ENCODE measurements at regions not wholly inside any gene's neighbourhood (a gene's known extent, or its start where the extent isn't known, plus 50 kb on each side); places are given as distances from the start of the nearest gene placed in this dataset.

DNA sequence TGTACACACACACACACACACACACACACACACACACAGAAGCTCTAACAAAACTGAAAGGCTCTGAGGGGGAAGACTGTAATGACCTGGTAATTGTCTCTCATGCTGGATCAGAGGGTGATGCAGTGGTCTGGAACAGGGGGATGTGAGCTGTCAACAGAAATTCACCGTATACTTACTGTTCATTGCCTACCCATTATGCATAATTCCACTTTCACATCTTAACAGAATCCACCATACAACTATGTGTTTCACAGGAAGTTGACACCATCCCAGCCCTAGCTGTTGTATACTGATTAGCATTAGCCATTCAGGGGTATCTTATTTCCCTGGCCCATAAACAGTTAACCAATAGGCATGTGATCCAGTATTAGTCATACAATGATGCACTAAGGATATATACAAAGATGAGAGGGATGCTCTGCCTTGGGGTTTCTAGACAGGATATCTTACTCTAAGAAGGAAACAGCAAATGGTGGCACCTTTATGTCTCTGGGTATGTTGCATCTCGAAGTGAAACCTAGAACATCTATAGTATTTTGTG, 396.5 kb upstream of the BRINP1 start:
- H3K9me3 Mint-ChIP-seq = no peaks in the 10 kb centered on the region
- DNase-seq (ENCODE audit: low spot score) = no peak
- no peak overlapping the region for H3K27ac Mint-ChIP-seq
- H3K4me1 Mint-ChIP-seq (ENCODE audit: low read depth) = no peaks in the 10 kb centered on the region
- H3K36me3 Mint-ChIP-seq (ENCODE audit: low read depth) = no peaks in the 10 kb centered on the region
- H3K4me3 Mint-ChIP-seq (ENCODE audit: low read depth) = no peak overlapping the region
- H3K27me3 Mint-ChIP-seq (ENCODE audit: low read depth) = no peaks in the 10 kb centered on the region
- intact Hi-C loops (cut with micrococcal nuclease) = no loop called here

DNA sequence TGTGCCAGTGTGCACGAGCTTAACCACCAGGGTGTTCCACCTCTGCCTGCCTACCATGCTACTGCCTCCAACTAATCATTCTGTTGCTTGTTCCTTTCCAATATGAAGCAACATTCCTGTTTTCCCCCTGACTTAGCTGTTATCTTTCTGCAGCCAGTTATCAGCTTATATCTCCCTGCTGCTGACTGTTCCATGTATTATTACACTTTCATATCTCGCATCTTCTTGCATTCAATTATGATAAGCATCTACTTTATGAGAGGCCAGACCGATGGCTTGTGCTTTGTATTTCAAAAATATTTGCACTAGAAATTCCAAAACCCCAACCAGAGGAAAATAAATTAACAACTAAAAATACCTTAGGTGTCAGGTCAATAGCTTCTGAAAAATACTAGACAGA, 394.0 kb upstream of the BRINP1 start:
- H3K4me1 Mint-ChIP-seq (ENCODE audit: low read depth) = no peaks in the 10 kb centered on the region
- DNase-seq (ENCODE audit: low spot score) = no peak
- no peak overlapping the region for H3K27ac Mint-ChIP-seq
- H3K9me3 Mint-ChIP-seq = no peaks in the 10 kb centered on the region
- intact Hi-C loops (cut with micrococcal nuclease) = no loop called here
- H3K27me3 Mint-ChIP-seq (ENCODE audit: low read depth) = no peaks in the 10 kb centered on the region
- H3K36me3 Mint-ChIP-seq (ENCODE audit: low read depth) = no peaks in the 10 kb centered on the region
- no peak overlapping the region for H3K4me3 Mint-ChIP-seq (ENCODE audit: low read depth)

DNA sequence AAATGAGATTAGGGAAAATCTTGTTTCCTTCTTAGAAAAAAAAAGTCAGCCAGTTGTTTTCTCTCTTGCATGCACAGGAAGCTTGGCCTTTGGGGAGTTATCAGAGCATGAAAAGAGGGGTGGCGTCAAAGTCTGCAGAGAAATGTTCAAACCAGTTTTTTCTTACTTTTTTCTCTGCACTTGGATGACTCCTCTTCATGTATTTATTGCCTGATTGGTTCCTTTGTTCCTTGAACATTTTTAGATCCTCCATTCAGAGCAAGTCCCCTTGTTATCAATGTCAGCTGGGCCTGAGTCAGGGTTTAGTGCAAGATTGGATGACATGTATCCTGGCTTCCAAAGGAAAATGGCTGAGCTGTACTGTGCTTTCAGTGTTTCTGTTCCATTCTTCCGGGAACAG, 392.6 kb upstream of the BRINP1 start:
- H3K27me3 Mint-ChIP-seq (ENCODE audit: low read depth) = no peaks in the 10 kb centered on the region
- no peak for DNase-seq (ENCODE audit: low spot score)
- no peaks in the 10 kb centered on the region for H3K9me3 Mint-ChIP-seq
- H3K4me3 Mint-ChIP-seq (ENCODE audit: low read depth) = no peak overlapping the region
- H3K4me1 Mint-ChIP-seq (ENCODE audit: low read depth) = no peaks in the 10 kb centered on the region
- intact Hi-C loops (cut with micrococcal nuclease) = no loop called here
- H3K27ac Mint-ChIP-seq = no peak overlapping the region
- H3K36me3 Mint-ChIP-seq (ENCODE audit: low read depth) = no peaks in the 10 kb centered on the region

DNA sequence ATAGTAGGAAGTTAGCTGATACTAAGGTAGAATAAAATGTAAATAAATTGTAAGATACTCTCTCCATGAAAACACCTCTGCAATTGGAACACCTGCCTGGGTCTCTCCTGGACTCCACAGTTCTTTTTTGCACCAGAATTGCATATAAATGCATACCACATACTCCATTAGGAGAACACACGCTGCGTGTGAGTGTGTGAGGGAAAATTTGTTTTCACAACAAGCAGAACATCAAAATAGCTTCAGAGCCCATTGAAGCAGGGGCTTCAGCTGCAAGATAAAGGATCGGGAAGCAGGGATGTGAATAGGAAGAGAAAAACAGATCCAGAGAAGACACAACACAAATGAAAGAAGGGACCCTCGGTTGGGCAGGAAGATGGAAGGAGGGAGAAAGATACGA, 389.8 kb upstream of the BRINP1 start:
- Mint-ChIP-seq H3K27ac (no peak overlapping the region), H3K36me3 (ENCODE audit: low read depth) (no peaks in the 10 kb centered on the region), H3K27me3 (ENCODE audit: low read depth) (no peaks in the 10 kb centered on the region), H3K9me3 (no peaks in the 10 kb centered on the region), H3K4me1 (ENCODE audit: low read depth) (no peaks in the 10 kb centered on the region), H3K4me3 (ENCODE audit: low read depth) (no peak overlapping the region)
- DNase-seq (ENCODE audit: low spot score) = no peak
- intact Hi-C loops (cut with micrococcal nuclease) = no loop called here

DNA sequence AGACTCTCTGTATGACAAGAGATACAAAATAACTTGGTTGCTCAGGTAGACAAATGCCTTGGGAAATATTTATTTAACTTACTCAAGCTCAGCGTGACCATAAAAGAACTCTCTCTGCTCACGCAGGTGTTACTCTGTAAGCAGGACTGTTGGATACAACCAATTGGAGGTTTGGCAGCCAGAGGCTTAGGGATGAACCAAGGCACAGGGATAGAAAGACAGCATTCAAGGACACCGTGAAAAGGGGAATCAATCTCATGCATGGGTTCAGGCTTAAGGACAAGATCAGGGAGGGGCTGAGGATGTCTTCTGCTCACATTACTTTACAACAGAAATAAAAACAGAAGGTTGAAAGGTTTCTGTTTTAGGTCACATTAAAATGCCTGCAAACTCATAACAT, 389.0 kb upstream of the BRINP1 start:
- H3K9me3 Mint-ChIP-seq = no peaks in the 10 kb centered on the region
- no peak overlapping the region for H3K4me3 Mint-ChIP-seq (ENCODE audit: low read depth)
- no peaks in the 10 kb centered on the region for H3K4me1 Mint-ChIP-seq (ENCODE audit: low read depth)
- DNase-seq (ENCODE audit: low spot score) = no peak
- H3K27me3 Mint-ChIP-seq (ENCODE audit: low read depth) = no peaks in the 10 kb centered on the region
- intact Hi-C loops (cut with micrococcal nuclease) = no loop called here
- no peak overlapping the region for H3K27ac Mint-ChIP-seq
- no peaks in the 10 kb centered on the region for H3K36me3 Mint-ChIP-seq (ENCODE audit: low read depth)

DNA sequence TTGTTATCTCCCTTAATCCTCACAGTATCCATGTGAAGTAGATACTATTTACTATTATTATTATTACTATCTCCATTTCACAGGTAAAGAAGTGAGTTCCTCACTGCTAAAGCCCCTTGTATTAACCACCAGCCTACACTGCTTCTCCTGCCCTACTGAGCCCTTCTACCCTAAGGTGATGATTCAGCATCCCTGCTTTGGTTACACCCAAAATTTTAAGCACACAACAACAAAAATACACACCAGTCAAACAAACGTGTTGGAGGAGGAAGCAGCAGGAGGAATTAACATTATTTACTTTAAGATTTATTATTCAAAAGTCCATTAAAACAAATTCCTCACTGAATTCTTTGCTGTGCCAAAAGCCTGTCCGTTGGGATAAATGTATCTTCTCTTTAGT, 370.2 kb upstream of the BRINP1 start:
- Mint-ChIP-seq H3K4me1 (ENCODE audit: low read depth) (no peaks in the 10 kb centered on the region), H3K36me3 (ENCODE audit: low read depth) (no peaks in the 10 kb centered on the region), H3K27me3 (ENCODE audit: low read depth) (no peaks in the 10 kb centered on the region), H3K27ac (no peak overlapping the region), H3K9me3 (peaks cover 13% of the 10 kb centered on the region), H3K4me3 (ENCODE audit: low read depth) (no peak overlapping the region)
- intact Hi-C loops (cut with micrococcal nuclease) = no loop called here
- DNase-seq (ENCODE audit: low spot score) = no peak

DNA sequence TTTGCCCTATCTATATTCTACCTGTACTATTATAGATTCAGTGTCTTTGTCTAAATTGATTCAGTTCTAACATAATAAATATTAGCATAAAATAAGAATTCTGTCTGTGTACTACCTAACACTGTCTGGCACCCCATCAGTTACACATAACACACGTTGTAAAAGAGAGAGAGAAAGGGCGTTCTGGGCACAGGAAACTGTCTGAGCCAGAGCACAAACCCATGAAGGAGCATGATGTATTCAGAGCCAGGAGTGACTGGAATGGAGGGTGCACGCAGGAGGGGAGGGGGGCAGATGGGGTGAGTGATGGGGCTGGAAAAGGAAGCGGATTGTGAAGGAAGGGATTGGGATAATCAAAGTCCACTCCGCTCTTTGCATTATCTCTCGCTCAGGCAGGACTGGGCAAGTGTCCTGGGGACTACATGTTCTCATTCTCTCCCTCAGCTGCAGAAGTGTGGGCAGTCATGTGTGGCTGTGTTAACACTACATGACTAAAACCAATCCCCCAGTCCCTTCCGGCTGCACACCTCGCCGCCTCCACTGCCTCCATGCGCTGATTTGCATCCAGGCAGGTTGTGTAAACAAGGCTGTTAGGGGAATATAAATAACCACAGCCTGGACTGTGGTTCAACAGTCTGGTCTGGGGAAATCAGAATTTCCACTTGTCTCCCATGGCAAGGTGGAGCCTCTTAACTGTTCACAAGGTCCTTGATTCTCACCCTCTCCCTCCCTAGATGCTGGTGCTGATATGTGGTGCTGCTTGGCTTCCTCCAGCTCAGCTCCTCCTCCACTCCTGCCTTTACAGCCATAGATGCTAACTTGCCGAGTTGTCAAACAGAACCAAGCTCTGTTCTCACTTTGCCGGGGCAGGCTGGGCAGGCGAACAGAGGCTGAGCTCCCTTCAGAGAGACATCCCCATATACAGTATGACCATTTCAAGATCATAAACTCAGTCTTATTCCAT, 367.5 kb upstream of the BRINP1 start:
- no peaks in the 10 kb centered on the region for H3K4me1 Mint-ChIP-seq (ENCODE audit: low read depth)
- no peaks in the 10 kb centered on the region for H3K36me3 Mint-ChIP-seq (ENCODE audit: low read depth)
- H3K27me3 Mint-ChIP-seq (ENCODE audit: low read depth) = no peaks in the 10 kb centered on the region
- no peak for DNase-seq (ENCODE audit: low spot score)
- no peak overlapping the region for H3K4me3 Mint-ChIP-seq (ENCODE audit: low read depth)
- H3K27ac Mint-ChIP-seq = no peak overlapping the region
- peaks cover 10% of the 10 kb centered on the region for H3K9me3 Mint-ChIP-seq
- intact Hi-C loops (cut with micrococcal nuclease) = no loop called here

DNA sequence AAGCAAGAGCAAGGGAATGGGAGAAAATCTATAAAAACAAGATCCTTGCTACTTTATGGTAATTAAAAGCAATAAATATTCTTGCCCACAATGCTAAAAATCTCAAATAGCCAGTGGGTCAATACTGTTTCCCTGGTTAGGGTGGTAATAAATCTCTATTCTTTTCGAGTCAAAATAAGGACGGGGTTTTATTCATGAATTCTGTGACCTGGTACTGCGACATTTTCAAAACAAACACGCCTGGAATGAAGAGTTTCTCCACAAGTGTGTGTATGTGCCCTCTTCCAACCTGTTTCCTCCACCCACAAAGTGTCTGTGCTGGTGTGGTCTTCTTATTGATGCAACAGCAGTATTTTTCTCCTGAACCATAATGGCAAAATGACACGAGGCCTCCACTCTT, 358.8 kb upstream of the BRINP1 start:
- Mint-ChIP-seq H3K4me3 (ENCODE audit: low read depth) (no peak overlapping the region), H3K27me3 (ENCODE audit: low read depth) (no peaks in the 10 kb centered on the region), H3K36me3 (ENCODE audit: low read depth) (no peaks in the 10 kb centered on the region), H3K27ac (no peak overlapping the region), H3K4me1 (ENCODE audit: low read depth) (no peaks in the 10 kb centered on the region), H3K9me3 (peaks cover 4% of the 10 kb centered on the region)
- intact Hi-C loops (cut with micrococcal nuclease) = no loop called here
- no peak for DNase-seq (ENCODE audit: low spot score)

DNA sequence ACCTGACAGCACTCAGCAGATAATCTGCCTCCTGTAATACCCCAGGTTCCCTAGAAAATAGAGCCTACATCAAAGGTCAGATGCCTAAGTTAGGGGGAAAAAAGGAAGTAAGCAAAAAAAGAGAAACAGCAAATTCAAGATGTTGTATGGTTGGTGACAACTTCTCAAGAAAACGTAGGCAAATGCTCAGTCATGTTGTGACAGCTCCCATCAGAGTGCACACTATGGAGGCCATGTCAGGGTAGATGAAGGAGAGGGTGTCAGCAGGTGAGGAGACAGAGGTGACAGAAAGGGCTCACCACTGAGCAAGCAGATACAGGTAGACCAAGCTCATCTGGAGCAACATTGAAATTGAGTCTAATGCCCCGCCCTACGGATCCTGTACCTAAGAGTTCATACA, 356.8 kb upstream of the BRINP1 start:
- Mint-ChIP-seq H3K36me3 (ENCODE audit: low read depth) (no peaks in the 10 kb centered on the region), H3K27ac (no peak overlapping the region), H3K27me3 (ENCODE audit: low read depth) (no peaks in the 10 kb centered on the region), H3K4me3 (ENCODE audit: low read depth) (no peak overlapping the region), H3K4me1 (ENCODE audit: low read depth) (no peaks in the 10 kb centered on the region), H3K9me3 (no peaks in the 10 kb centered on the region)
- intact Hi-C loops (cut with micrococcal nuclease) = no loop called here
- DNase-seq (ENCODE audit: low spot score) = no peak

DNA sequence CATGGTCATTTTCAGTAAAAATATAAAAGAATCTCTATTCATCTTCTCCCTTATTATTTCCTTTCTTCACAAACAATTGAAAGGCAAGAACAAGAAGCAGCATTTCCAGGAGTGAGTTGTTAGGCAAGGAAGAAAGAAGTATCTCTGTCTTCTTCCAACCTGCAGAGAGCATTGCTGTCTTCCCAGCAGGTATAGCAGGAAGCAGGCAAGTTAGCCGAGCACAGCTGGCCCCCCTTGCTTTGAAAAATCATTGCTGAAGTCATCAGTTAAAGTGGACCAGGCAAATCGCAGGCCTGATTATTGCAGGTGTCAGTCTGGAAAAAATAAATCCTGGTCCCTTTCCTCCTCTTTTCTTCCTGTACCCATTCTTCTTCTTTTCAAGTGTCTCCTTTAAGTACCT, 353.1 kb upstream of the BRINP1 start:
- intact Hi-C loops (cut with micrococcal nuclease) = no loop called here
- H3K9me3 Mint-ChIP-seq = no peaks in the 10 kb centered on the region
- no peaks in the 10 kb centered on the region for H3K36me3 Mint-ChIP-seq (ENCODE audit: low read depth)
- H3K27ac Mint-ChIP-seq = no peak overlapping the region
- H3K4me3 Mint-ChIP-seq (ENCODE audit: low read depth) = no peak overlapping the region
- no peaks in the 10 kb centered on the region for H3K4me1 Mint-ChIP-seq (ENCODE audit: low read depth)
- no peak for DNase-seq (ENCODE audit: low spot score)
- H3K27me3 Mint-ChIP-seq (ENCODE audit: low read depth) = no peaks in the 10 kb centered on the region

DNA sequence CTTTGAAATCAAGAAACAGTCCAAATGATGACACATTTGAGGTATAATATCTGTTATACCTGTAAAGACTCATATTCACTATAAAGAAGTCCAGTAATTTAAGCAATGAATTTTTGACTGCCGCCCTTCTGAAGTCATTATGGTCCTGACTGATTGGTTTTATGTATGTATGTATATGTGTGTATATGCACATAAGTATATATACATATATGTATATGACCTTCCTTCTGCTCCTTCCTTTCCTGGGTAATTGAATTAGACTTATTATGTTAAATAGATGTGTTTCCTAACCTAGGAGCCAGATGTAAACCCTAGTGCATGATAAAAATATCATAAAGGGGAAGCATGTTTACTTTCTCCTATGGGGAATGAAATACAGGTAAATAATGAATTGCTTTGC, 343.1 kb upstream of the BRINP1 start:
- no peaks in the 10 kb centered on the region for H3K9me3 Mint-ChIP-seq
- no peaks in the 10 kb centered on the region for H3K36me3 Mint-ChIP-seq (ENCODE audit: low read depth)
- no peak overlapping the region for H3K4me3 Mint-ChIP-seq (ENCODE audit: low read depth)
- H3K27ac Mint-ChIP-seq = no peak overlapping the region
- intact Hi-C loops (cut with micrococcal nuclease) = no loop called here
- no peaks in the 10 kb centered on the region for H3K27me3 Mint-ChIP-seq (ENCODE audit: low read depth)
- H3K4me1 Mint-ChIP-seq (ENCODE audit: low read depth) = no peaks in the 10 kb centered on the region
- no peak for DNase-seq (ENCODE audit: low spot score)

DNA sequence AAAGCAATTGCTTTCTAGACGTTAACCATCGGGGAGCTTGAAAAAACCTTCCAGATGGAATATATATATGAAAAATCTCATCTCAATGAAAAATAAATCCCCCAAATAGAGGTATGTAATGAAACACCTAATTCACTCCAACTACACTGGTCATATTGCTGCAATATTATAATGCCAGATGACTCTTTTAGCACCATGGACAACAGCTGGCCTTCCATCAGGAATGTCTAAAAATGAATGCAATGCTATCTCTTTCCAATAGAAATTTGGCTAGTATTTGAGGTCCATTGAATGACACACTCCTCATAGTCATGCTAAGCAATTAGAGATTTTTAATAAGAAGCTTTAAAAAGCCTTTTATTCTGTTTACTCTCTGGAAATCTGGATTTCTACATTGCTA, 340.2 kb upstream of the BRINP1 start:
- H3K27ac Mint-ChIP-seq = no peak overlapping the region
- intact Hi-C loops (cut with micrococcal nuclease) = no loop called here

DNA sequence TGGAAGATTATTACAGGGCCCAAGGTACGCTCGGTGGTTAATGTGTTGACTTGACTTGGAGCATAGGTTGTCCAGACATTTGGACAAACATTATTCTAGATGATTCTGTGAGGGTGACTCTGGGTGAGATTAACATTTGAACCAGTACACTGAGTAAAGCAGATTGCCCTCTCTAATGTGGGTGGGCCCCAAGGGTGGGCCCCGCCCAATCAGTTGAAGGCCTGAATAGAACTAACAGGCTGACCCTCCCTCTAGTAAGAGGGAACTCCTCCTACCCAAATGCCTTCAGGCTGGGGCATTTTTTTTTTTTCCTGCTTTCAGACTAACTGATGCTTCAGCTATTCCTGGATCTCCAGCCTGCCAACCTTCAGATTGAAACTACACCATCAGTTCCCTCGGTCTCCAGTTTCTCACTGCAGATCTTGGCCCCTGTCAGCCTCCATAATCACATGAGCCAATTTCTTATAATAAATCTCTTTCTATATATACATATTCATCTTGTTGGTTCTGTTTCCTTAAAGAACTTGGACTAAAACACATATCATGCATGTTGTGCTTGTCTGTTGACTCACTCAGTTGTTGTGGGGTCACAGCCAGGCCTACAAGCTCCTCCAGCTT, 338.1 kb upstream of the BRINP1 start:
- DNase-seq (ENCODE audit: low spot score) = no peak
- Mint-ChIP-seq H3K27me3 (ENCODE audit: low read depth) (no peaks in the 10 kb centered on the region), H3K9me3 (no peaks in the 10 kb centered on the region), H3K4me3 (ENCODE audit: low read depth) (no peak overlapping the region), H3K27ac (no peak overlapping the region), H3K36me3 (ENCODE audit: low read depth) (no peaks in the 10 kb centered on the region), H3K4me1 (ENCODE audit: low read depth) (no peaks in the 10 kb centered on the region)
- intact Hi-C loops (cut with micrococcal nuclease) = no loop called here

More for the DNA sequence above, 340.2 kb upstream of the BRINP1 start:
- H3K36me3 Mint-ChIP-seq (ENCODE audit: low read depth) = no peaks in the 10 kb centered on the region
- H3K27me3 Mint-ChIP-seq (ENCODE audit: low read depth) = no peaks in the 10 kb centered on the region
- H3K4me3 Mint-ChIP-seq (ENCODE audit: low read depth) = no peak overlapping the region
- DNase-seq (ENCODE audit: low spot score) = no peak
- no peaks in the 10 kb centered on the region for H3K9me3 Mint-ChIP-seq
- H3K4me1 Mint-ChIP-seq (ENCODE audit: low read depth) = no peaks in the 10 kb centered on the region

All from activated T-helper 2 cell treated with anti-CD3 and anti-CD28 coated beads, Interferon-gamma antibody, Interleukin-2, Interleukin-4, amounts not matched to agents 10 μg/mL and 5 μg/mL and 100 μg/mL, durations not matched to agents 14 hours and 24 hours and 36 hours (primary cell).